H4 (cell line): ENCODE measurements at regions not wholly inside any gene's neighbourhood (a gene's known extent, or its start where the extent isn't known, plus 50 kb on each side); places are given as distances from the start of the nearest gene placed in this dataset.
A peak's percentile ranks its signal among the peaks of the same experiment; 100 is the strongest.

Experiments used
- DNase-seq: peaks from one replicate; pipeline ENCODE4 v3.0.0-alpha.2; 2015; ENCODE audit warnings: low spot score

- DNase-seq: no peak
These were observed 152.0 kb downstream of the ETS2 start for GRCh38 chr21:38957575-38958322.

DNA sequence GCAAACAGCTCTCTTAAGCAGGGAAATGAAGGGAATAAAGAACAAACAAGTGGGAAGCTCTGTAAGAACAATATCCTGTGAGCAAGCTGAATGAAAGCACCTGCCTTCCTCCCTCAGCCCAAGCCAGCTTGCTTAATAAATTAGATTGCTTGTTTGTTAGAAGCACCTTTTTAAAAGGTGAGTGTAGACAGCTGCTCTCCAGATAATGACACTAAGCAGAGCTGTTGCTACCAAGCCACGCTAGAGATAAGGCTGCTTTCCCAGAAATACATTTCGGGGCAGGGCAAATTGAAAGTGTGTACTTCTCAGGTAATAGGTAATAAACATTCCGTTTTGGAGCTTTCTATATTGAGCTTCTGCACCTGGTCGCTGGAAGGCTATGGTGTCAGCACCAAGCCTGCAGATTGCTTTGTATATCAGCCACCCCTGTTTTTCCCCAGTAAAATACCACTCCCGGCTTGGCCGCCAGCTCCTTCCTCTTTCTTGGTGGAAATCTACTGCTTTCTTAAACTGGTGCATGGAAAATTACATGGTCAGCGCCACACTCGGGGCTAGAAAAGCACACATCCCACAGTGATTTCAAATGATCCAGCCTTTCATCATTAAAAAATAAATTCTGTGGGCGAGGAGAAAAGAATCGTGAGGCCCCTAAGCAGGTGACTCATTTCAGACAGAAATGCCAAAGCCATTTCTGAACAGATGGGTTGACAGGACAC, 151.3 kb downstream of the ETS2 start:
- no peak for DNase-seq

- no peak for DNase-seq
These were observed 150.8 kb downstream of the ETS2 start for GRCh38 chr21:38956521-38956855.

GRCh38 chr21:38956007-38956406, 150.3 kb downstream of the ETS2 start:
- no peak for DNase-seq

- peak; percentile 51 for DNase-seq
These were observed 149.8 kb downstream of the ETS2 start for GRCh38 chr21:38955495-38955894.

GRCh38 chr21:38954588-38955004, 148.9 kb downstream of the ETS2 start:
- DNase-seq: no peak

GRCh38 chr21:38953516-38953915, 147.8 kb downstream of the ETS2 start:
- DNase-seq: no peak

- DNase-seq: no peak
These were observed 147.2 kb downstream of the ETS2 start for GRCh38 chr21:38952890-38953289.

DNA sequence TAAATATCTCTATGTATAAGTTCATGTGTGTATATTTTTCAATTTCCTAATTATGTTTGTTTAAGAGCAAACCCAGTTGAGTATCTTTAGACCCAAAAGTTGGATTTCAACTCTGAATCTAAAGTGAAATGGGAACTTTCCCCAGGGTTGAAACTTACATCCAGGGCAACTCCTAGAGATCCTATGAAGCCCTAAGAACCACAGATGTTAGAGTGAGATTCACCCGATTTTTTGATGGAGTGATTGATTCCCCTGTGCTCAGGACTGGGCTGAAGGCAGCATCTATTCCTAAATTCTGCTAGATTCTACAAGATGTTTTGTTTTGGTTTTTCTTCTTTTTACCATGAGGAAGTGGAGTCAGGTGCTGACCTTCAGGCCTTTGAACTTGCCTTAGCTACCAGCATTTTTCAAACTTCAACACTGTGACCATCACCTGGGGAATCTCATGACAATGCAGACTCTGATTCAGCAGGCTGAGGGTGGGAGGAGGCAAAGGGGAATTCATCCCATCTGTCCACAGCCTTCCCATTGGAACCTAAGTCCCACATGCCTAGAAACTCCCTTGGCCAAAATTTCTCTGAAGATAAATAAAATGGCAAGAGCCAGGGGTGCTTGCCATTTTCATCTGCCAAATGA, 145.5 kb downstream of the ETS2 start:
- no peak for DNase-seq

DNA sequence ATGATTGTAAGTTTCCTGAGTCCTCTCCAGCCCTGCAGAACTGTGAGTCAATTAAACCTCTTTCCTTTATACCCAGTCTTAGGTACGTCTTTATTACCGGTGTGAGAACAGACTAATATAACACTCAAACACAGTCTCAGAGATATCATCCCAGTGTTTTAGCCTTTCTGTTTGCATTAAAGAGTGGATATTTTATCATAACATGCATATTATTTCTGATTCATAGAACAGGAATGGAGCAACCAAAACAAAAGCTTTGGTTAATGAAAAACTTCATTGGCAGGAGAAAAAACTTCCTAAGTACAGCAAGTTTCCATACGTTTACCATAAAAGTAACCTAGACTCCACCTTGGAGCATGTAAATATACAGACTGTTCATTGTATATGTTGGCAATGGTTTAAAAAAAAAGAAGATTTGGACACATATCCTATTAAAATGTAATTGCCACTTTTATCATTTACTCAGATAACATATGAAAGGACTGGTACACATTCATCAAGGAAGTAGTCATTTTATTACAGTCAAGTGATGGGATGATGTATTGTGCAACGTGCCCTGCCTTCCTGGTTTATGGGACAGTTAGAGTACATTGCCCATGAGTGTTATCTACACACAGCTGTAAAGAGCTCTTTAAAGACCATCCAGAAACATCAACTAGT, 144.8 kb downstream of the ETS2 start:
- no peak for DNase-seq

DNA sequence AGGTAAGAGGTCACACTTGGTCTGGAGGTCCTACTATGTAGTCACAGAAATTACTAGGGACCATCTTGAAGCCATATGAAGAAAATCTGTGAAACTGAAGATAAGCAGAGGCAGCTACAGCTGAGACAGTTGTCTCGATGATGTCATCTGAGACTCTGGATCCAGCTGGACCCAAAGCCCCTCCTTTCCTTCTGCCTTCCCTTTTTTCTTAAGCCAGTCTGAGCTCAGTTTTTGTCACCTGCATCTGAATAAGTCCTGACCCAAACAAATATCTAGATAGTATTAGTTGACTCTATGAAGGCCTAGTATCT, 143.3 kb downstream of the ETS2 start:
- DNase-seq: no peak

DNA sequence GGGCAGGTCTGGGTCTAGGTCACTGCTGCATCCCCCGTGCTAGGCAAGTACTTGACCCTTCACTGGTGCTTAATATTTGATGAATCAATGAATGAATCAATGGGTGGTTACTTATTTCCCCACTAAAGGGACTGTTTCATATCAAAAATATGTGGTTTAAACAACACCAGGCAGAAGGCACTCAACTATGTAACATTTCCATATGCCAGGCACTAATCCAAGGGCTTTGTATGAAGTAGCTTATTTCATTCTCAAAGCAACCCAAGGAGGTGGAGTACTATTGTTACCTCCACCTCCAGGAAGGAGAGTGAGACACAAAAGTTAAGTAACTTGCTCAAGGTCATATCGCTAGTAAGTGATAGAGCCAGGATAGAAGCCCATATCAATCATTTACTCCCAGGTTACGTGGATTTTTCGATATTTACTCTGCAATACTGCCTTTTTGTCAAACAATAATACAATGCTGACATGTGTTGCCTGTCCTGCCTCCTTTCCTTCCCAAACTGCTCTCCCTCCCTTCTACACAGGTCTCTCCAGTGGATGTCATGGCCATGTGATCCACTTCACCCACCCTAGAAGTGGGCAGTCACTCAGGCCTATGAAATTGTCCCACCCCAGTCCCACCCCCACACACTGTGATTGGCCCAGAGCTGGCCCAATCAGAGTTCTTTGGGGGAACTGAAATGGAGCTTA, 142.8 kb downstream of the ETS2 start:
- DNase-seq: no peak

DNA sequence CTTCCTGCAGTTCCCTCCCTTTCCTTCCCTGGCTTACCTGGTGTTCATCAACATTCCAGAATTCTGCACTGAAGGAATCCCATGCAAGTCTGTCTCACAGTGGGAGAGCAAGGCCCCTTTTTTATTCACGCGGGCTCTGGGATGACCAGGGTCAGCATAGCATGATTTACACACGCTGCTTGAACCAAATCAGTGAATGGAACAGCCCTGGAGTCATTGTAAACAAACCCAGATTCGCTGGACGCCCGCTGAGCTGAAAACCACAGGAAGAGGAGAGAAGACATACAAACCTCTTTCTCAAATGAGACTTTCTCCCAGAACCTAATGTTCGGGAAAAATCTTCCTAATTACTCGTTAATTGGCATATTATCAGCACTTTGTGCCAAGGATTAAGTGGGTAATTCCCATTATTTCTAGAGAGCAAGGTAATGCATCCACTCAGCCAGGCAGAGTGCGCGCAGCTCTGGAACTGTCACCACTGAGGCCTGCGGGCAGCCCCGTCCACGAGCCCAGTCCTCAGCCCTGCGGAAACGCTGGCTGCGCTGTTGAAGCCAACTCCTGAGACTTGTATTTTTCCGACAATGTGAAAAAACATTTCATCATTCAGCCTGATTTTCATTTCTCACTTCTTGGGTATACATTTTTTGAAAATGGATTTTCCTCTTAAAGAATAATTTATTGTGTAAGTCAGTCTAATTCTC, 140.0 kb downstream of the ETS2 start:
- peak; percentile 55 for DNase-seq

GRCh38 chr21:38944903-38945302, 139.2 kb downstream of the ETS2 start:
- no peak for DNase-seq

- DNase-seq: no peak
These were observed 138.7 kb downstream of the ETS2 start for GRCh38 chr21:38944402-38944801.

GRCh38 chr21:38942748-38943211, 137.1 kb downstream of the ETS2 start:
- no peak for DNase-seq

- DNase-seq: no peak
These were observed 133.0 kb downstream of the ETS2 start for GRCh38 chr21:38938769-38939168.

GRCh38 chr21:38938343-38938742, 132.6 kb downstream of the ETS2 start:
- peak; percentile 57 for DNase-seq

GRCh38 chr21:38937844-38938243, 132.1 kb downstream of the ETS2 start:
- no peak for DNase-seq

DNA sequence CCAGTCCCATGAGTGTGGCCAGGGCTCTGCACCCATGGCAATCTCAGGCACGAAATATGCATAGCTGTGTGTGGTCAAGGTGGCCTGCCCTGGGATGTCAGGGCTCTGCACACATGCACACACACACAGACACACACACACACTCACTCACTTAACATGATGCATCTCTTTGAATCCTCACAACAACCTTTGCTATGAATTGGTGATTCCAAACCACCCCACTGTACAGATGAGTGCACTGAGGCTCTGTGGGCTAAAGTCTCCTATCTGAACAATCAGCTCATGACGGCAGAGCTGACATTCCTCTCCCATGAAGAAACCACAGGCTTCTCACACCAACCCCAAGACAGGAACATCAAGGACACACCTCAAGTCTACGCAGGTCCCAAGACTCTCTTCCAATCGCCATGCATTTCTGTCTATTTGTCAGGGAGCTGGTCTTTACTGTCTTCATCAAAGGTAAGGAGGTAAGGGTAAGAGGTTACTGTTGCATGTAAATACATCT, 131.6 kb downstream of the ETS2 start:
- no peak for DNase-seq

- no peak for DNase-seq
These were observed 130.5 kb downstream of the ETS2 start for GRCh38 chr21:38936240-38936639.
